ENCODE measurements at regions not wholly inside any gene's neighbourhood (a gene's known extent, or its start where the extent isn't known, plus 50 kb on each side); places are given as distances from the start of the nearest gene placed in this dataset.

- Mint-ChIP-seq H3K27me3 (ENCODE audit: low read depth) (peaks cover 3% of the 10 kb centered on the region), H3K36me3 (ENCODE audit: low read depth) (peaks cover 16% of the 10 kb centered on the region), H3K4me1 (peaks cover 39% of the 10 kb centered on the region), H3K27ac (peak overlapping the region; percentile 93 to 97 (median 96)), H3K9me3 (peaks cover 16% of the 10 kb centered on the region), H3K4me3 (no peak overlapping the region)
- TF ChIP-seq CTCF (IDR thresholded peaks at IDR 0.05; ENCODE audit: unreplicated experiment in 3 of 3): no peak
These were observed 111.2 kb upstream of the KIAA1217 start for GRCh38 chr10:24097751-24098207.

DNA sequence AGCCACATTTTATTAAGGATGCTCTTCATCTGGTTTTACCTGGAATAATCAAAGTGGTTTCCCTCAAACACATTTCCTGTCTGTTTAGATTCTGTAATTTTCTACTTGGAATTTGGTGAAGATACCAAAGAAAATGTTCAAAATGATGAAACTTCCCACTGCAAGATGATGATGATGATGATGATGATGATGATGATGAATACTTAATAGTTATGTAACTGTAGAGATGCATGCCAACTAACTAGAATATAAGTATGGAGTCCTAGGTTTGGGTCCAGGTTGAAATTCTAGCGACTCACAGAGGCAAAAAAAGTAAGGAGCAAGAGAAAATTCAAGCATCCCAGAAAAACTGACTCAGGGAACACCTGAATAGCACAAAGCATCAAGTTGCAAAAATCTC is 104.0 kb upstream of the KIAA1217 start:
- no peak for TF ChIP-seq CTCF (IDR thresholded peaks at IDR 0.05; ENCODE audit: unreplicated experiment in 3 of 3)
- H3K27me3 Mint-ChIP-seq (ENCODE audit: low read depth): no peaks in the 10 kb centered on the region
- H3K27ac Mint-ChIP-seq: no peak overlapping the region
- H3K9me3 Mint-ChIP-seq: no peaks in the 10 kb centered on the region
- H3K4me3 Mint-ChIP-seq: no peak overlapping the region
- H3K36me3 Mint-ChIP-seq (ENCODE audit: low read depth): peaks cover 7% of the 10 kb centered on the region
- H3K4me1 Mint-ChIP-seq: peaks cover 19% of the 10 kb centered on the region

DNA sequence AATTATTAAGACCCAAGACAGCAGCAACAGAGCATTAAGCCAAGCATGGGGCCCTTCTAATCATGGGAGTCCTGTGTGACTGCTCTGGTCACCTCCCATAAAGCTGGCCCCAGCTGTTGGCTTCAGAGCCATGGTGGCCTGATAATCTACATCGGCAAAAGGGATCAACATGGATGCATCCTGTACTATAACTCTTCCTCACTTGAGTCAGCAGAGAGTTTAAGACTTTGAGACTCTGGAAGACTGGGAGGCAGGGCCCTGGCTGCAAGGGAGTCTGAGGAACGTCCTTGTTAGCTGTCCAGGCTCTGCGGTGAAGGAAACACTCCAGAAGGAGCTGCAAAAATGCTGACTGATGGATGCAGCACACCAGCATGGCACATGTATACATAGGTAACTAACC is 95.0 kb upstream of the KIAA1217 start:
- Mint-ChIP-seq H3K4me3 (no peak overlapping the region), H3K4me1 (peaks cover 74% of the 10 kb centered on the region), H3K27me3 (ENCODE audit: low read depth) (peaks cover 4% of the 10 kb centered on the region), H3K27ac (peak overlapping the region; percentile 82 to 91 (median 85)), H3K9me3 (no peaks in the 10 kb centered on the region), H3K36me3 (ENCODE audit: low read depth) (no peaks in the 10 kb centered on the region)
- TF ChIP-seq CTCF (IDR thresholded peaks at IDR 0.05; ENCODE audit: unreplicated experiment in 3 of 3): no peak

- TF ChIP-seq CTCF (IDR thresholded peaks at IDR 0.05; ENCODE audit: unreplicated experiment in 3 of 3): no peak
- peak overlapping the region; percentile 85 to 92 (median 91) for H3K27ac Mint-ChIP-seq
- H3K36me3 Mint-ChIP-seq (ENCODE audit: low read depth): no peaks in the 10 kb centered on the region
- peak overlapping the region in 2 of 3 experiments; percentile 16 to 25 for H3K4me3 Mint-ChIP-seq
- peaks cover 75% of the 10 kb centered on the region for H3K4me1 Mint-ChIP-seq
- H3K27me3 Mint-ChIP-seq (ENCODE audit: low read depth): peaks cover 4% of the 10 kb centered on the region
- no peaks in the 10 kb centered on the region for H3K9me3 Mint-ChIP-seq
These were observed 94.4 kb upstream of the KIAA1217 start for GRCh38 chr10:24114556-24114955.

GRCh38 chr10:24115403-24115802 is 93.5 kb upstream of the KIAA1217 start:
- no peak for TF ChIP-seq CTCF (IDR thresholded peaks at IDR 0.05; ENCODE audit: unreplicated experiment in 3 of 3)
- Mint-ChIP-seq H3K9me3 (no peaks in the 10 kb centered on the region), H3K4me3 (no peak overlapping the region), H3K4me1 (peaks cover 78% of the 10 kb centered on the region), H3K36me3 (ENCODE audit: low read depth) (no peaks in the 10 kb centered on the region), H3K27me3 (ENCODE audit: low read depth) (peaks cover 4% of the 10 kb centered on the region), H3K27ac (peak overlapping the region; percentile 60 to 91 (median 85))

DNA sequence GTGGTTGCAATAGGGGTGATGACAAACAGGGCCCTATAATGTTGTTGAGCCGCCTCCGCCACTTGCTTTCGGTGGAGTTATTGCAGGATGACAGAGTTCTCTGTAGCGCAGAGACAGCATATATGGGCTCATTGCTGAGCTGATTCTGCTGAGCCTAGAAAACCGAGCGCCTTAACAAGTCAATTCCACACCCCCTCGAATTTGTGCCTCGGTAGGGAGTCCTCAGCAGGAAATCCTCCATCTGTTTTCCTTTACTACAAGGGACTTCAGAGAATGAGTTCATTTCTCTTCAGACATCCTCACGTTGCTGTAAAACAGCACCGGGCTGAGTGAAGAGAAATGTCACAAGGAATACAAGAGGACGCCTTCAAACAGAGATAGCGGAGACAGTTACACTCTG is 90.7 kb upstream of the KIAA1217 start:
- Mint-ChIP-seq H3K4me1 (peaks cover 80% of the 10 kb centered on the region), H3K27ac (peak overlapping the region; percentile 97 to 99 (median 98)), H3K27me3 (ENCODE audit: low read depth) (peaks cover 4% of the 10 kb centered on the region), H3K4me3 (peak overlapping the region; percentile 77 to 87 (median 86)), H3K36me3 (ENCODE audit: low read depth) (no peaks in the 10 kb centered on the region), H3K9me3 (no peaks in the 10 kb centered on the region)
- no peak for TF ChIP-seq CTCF (IDR thresholded peaks at IDR 0.05; ENCODE audit: unreplicated experiment in 3 of 3)

Measured in nephron (organoid).